Adrenal gland (tissue), 9 donors: ENCODE measurements at regions not wholly inside any gene's neighbourhood (a gene's known extent, or its start where the extent isn't known, plus 50 kb on each side); places are given as distances from the start of the nearest gene placed in this dataset.

Experiments
- DNase-seq, 7 donors: peaks; one replicate each; pipeline ENCODE4 v3.0.0-alpha.2; 2019 to 2020
- H3K27ac ChIP-seq, 5 donors: fragments of 200-600 bp; sonication (generic) in 4 of 5; 1 replicate in 3 of 5; 2 replicates in 2 of 5; pipeline versions ENCODE4 v1.5.1 to v1.8.0; 2016 to 2020; ENCODE audit warnings: mild to moderate bottlenecking in 1 of 5
- H3K27me3 ChIP-seq: fragments of 200-600 bp; 2 replicates; pipeline ENCODE4 v1.8.0; 2021
- H3K36me3 ChIP-seq, 2 donors: fragments of 200-600 bp; replicated peaks in 1 of 2; 1 replicate in 1 of 2; 2 replicates in 1 of 2; pipeline versions ENCODE4 v1.5.1 to v1.8.0; 2018 to 2022
- H3K4me1 ChIP-seq, 2 donors: fragments of 200-600 bp; replicated peaks in 1 of 2; 1 replicate in 1 of 2; 2 replicates in 1 of 2; pipeline versions ENCODE4 v1.5.1 to v1.8.0; 2018 to 2021
- H3K4me3 ChIP-seq, 4 donors: fragments of 200-600 bp; sonication (generic) in 3 of 4; one replicate each; pipeline ENCODE4 v1.5.1; 2016 to 2018
- H3K9me3 ChIP-seq, 3 donors: fragments of 200-600 bp; sonication (generic) in 1 of 3; replicated peaks in 1 of 3; 1 replicate in 2 of 3; 2 replicates in 1 of 3; pipeline versions ENCODE4 v1.5.1 to v1.8.0; 2016 to 2021
- POLR2A ChIP-seq, 2 donors: fragments of 450-650 bp; IDR thresholded peaks; one replicate each; pipeline ENCODE4 v1.6.1; 2017; ENCODE audit warnings: antibody characterized with exemption in 2 of 2, mild to moderate bottlenecking in 2 of 2, moderate library complexity in 1 of 2
- WGBS, 4 donors: extraction: QIAGEN DNeasy Blood & Tissue Kit in 2 of 4; methylation state at CpG; one replicate each; pipeline versions ENCODE4 v1.1.5 to v1.1.7; 2013 to 2017; 5-methylcytosine and 5-hydroxymethylcytosine counted together
- intact Hi-C, 2 donors: fragments of 100-400 bp; cut with DNase I; formaldehyde crosslinking; loops; one replicate each; pipeline versions ENCODE4 v1.14.1 to v1.15.0; 2022 to 2023
- TF ChIP-seq, protein P1 (sequence below), 6 experiments: fragments of 450-650 bp in 4 of 6; fragments of 200-600 bp in 2 of 6; sonication (generic) in 1 of 6; IDR thresholded peaks; 1 replicate in 5 of 6; 2 replicates in 1 of 6; pipeline versions ENCODE4 v1.5.1 to v1.8.0; 2016 to 2021; ENCODE audit warnings: antibody characterized with exemption in 6 of 6, mild to moderate bottlenecking in 2 of 6, moderate library complexity in 1 of 6
- donor health status: healthy with polysubstance abuse.
- donor health status: Bipolar disorder and iron deficiency.
- donor health status: DM: yes; HTN: yes; CAD: no.
- donor health status: DM: no; HTN: no; CAD: no.
- donor health status: DM: no; HTN: no; CAD: no.

GRCh38 chr15:60079210-60079609 is 75.1 kb downstream of the FOXB1 start:
- intact Hi-C loops = no loop called here
- Histone ChIP-seq H3K9me3 (no peaks in the 10 kb centered on the region), H3K27me3 (no peaks in the 10 kb centered on the region), H3K27ac (no peak overlapping the region), H3K4me3 (no peak overlapping the region), H3K4me1 (no peaks in the 10 kb centered on the region), H3K36me3 (no peaks in the 10 kb centered on the region)
- no peak for DNase-seq
- no peak for TF ChIP-seq POLR2A (IDR thresholded peaks at IDR 0.05)
- TF ChIP-seq, protein P1, sequence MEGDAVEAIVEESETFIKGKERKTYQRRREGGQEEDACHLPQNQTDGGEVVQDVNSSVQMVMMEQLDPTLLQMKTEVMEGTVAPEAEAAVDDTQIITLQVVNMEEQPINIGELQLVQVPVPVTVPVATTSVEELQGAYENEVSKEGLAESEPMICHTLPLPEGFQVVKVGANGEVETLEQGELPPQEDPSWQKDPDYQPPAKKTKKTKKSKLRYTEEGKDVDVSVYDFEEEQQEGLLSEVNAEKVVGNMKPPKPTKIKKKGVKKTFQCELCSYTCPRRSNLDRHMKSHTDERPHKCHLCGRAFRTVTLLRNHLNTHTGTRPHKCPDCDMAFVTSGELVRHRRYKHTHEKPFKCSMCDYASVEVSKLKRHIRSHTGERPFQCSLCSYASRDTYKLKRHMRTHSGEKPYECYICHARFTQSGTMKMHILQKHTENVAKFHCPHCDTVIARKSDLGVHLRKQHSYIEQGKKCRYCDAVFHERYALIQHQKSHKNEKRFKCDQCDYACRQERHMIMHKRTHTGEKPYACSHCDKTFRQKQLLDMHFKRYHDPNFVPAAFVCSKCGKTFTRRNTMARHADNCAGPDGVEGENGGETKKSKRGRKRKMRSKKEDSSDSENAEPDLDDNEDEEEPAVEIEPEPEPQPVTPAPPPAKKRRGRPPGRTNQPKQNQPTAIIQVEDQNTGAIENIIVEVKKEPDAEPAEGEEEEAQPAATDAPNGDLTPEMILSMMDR (IDR thresholded peaks at IDR 0.05) = peak in 1 of 6 experiments; percentile 15
- 76 to 89% (median 85%) methylated on average over 2 of the region's 2 CpGs for WGBS, 4 donors

DNA sequence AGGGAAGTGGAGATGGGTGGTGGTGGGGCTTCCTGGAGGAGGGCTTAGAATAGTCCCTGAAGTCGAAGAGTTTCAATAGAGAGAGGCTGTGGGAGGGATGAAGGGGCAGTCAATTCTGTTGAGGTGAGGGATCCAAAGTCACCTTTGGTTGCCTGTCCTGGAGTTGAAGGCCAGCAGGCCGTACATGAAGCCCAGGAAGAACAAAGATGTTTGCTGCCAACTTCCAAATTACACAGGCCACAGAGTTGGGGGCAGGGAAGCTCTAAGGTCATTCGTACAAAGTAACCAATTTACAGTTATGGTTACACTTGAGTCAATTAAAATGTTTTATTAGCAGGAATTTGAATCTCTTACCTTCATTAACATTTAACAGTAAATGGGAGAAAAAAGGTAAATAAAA is 77.9 kb downstream of the FOXB1 start:
- Histone ChIP-seq H3K9me3 (no peaks in the 10 kb centered on the region), H3K27me3 (no peaks in the 10 kb centered on the region), H3K4me1 (no peaks in the 10 kb centered on the region), H3K36me3 (no peaks in the 10 kb centered on the region), H3K4me3 (no peak overlapping the region), H3K27ac (no peak overlapping the region)
- WGBS, 4 donors = 75 to 86% (median 82%) methylated on average over 3 of the region's 3 CpGs
- intact Hi-C loops = no loop called here
- TF ChIP-seq, protein P1 (IDR thresholded peaks at IDR 0.05) = no peak
- TF ChIP-seq POLR2A (IDR thresholded peaks at IDR 0.05) = no peak
- no peak for DNase-seq

DNA sequence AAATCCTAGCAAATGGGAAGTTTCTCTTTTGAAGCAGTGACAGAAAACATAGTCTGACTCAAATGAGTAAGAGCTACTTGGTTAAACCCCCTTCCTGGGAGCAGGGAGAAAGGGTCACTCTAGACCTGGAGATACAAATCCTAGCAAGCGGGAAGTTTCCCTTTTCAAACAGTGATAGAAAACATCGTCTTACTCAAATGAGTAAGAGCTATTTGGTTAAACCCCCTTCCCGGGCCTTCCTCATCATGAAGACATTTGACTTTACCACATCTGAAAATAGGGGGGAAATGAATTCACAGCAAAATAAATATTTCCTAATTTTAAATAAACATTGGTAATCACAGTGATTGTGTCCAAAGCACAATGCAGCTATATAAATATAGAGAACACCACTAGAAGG is 79.2 kb downstream of the FOXB1 start:
- WGBS, 4 donors = 74 to 92% (median 90%) methylated on average over 3 of the region's 3 CpGs
- no peak for TF ChIP-seq POLR2A (IDR thresholded peaks at IDR 0.05)
- TF ChIP-seq, protein P1 (IDR thresholded peaks at IDR 0.05) = no peak

GRCh38 chr15:60086681-60087429 is 82.7 kb downstream of the FOXB1 start:
- Histone ChIP-seq H3K4me3 (no peak overlapping the region), H3K9me3 (no peaks in the 10 kb centered on the region), H3K27me3 (no peaks in the 10 kb centered on the region), H3K27ac (no peak overlapping the region), H3K4me1 (no peaks in the 10 kb centered on the region), H3K36me3 (no peaks in the 10 kb centered on the region)
- intact Hi-C loops = no loop called here
- peak; percentile 41 to 75 (median 70) for DNase-seq
- TF ChIP-seq POLR2A (IDR thresholded peaks at IDR 0.05) = no peak
- TF ChIP-seq, protein P1 (IDR thresholded peaks at IDR 0.05) = no peak
- WGBS, 4 donors = 27 to 34% (median 31%) methylated on average over 8 of the region's 8 CpGs

More for the DNA sequence above, 79.2 kb downstream of the FOXB1 start:
- no peak overlapping the region for H3K27ac ChIP-seq
- no peak for DNase-seq
- no peaks in the 10 kb centered on the region for H3K9me3 ChIP-seq
- H3K36me3 ChIP-seq = no peaks in the 10 kb centered on the region
- H3K4me1 ChIP-seq = no peaks in the 10 kb centered on the region
- no peaks in the 10 kb centered on the region for H3K27me3 ChIP-seq
- no peak overlapping the region for H3K4me3 ChIP-seq
- intact Hi-C loops = no loop called here
